Keratinocyte (primary cell): ENCODE measurements at regions not wholly inside any gene's neighbourhood (a gene's known extent, or its start where the extent isn't known, plus 50 kb on each side); places are given as distances from the start of the nearest gene placed in this dataset.

Source experiments
- DNase-seq: peaks from one replicate; pipeline ENCODE4 v3.0.0-alpha.2; 2011; ENCODE audit warnings: low read depth, missing footprints, low spot score
- FAIRE-seq: peaks from 2 replicates; lab custom pipeline; 2011; peaks lifted over from hg19 to GRCh38; lab: Jason Lieb, UNC
- H2AFZ ChIP-seq: 2 replicates; pipeline ENCODE4 v1.6.0; 2012; ENCODE audit warnings: low read length, control low read depth, inconsistent platforms; ENCODE audit not compliant: control insufficient read depth
- H3K27ac ChIP-seq: 2 replicates; pipeline ENCODE4 v1.5.1; 2011; ENCODE audit warnings: low read length; ENCODE audit not compliant: control insufficient read depth, insufficient read depth
- H3K27me3 ChIP-seq: 3 replicates; pipeline ENCODE4 v1.6.0; 2011; ENCODE audit warnings: low read length; ENCODE audit not compliant: control insufficient read depth, insufficient read depth; ENCODE audit errors: extremely low read depth
- H3K36me3 ChIP-seq, 2 experiments: 2 replicates in 1 of 2; 3 replicates in 1 of 2; pipeline ENCODE4 v1.5.1; 2011; ENCODE audit warnings: low read length in 2 of 2, mild to moderate bottlenecking in 1 of 2; ENCODE audit not compliant: control insufficient read depth in 2 of 2, insufficient read depth in 2 of 2; ENCODE audit errors: extremely low read depth in 1 of 2
- H3K4me1 ChIP-seq: 3 replicates; pipeline ENCODE4 v1.5.1; 2011; ENCODE audit warnings: low read length; ENCODE audit not compliant: control insufficient read depth, insufficient read depth; ENCODE audit errors: extremely low read depth
- H3K4me2 ChIP-seq: 3 replicates; pipeline ENCODE4 v1.6.0; 2011; ENCODE audit warnings: low read depth, low read length; ENCODE audit not compliant: control insufficient read depth, insufficient read depth; ENCODE audit errors: extremely low read depth
- H3K4me3 ChIP-seq, 3 experiments: fragments of 200-600 bp in 1 of 3; sonication (generic) in 1 of 3; 2 replicates in 2 of 3; 3 replicates in 1 of 3; pipeline ENCODE4 v1.5.1; 2011 to 2016; ENCODE audit warnings: low read length in 3 of 3, mild to moderate bottlenecking in 3 of 3, control low read depth in 2 of 3, inconsistent platforms in 1 of 3, low read depth in 1 of 3, mixed read lengths in 1 of 3, mixed run types in 1 of 3, moderate library complexity in 1 of 3; ENCODE audit not compliant: control insufficient read depth in 2 of 3, insufficient read depth in 2 of 3; ENCODE audit errors: extremely low read depth in 1 of 3
- H3K79me2 ChIP-seq: 2 replicates; pipeline ENCODE4 v1.6.0; 2012; ENCODE audit warnings: low read length; ENCODE audit not compliant: control insufficient read depth, insufficient read depth
- H3K9ac ChIP-seq: 3 replicates; pipeline ENCODE4 v1.6.0; 2011; ENCODE audit warnings: low read length; ENCODE audit not compliant: control insufficient read depth, insufficient read depth; ENCODE audit errors: extremely low read depth
- H3K9me1 ChIP-seq: 3 replicates; pipeline ENCODE4 v1.6.0; 2011; ENCODE audit warnings: low read length; ENCODE audit not compliant: control insufficient read depth, insufficient read depth; ENCODE audit errors: extremely low read depth
- H3K9me3 ChIP-seq: 2 replicates; pipeline ENCODE4 v1.5.1; 2012; ENCODE audit warnings: low read depth, low read length; ENCODE audit not compliant: control insufficient read depth
- H4K20me1 ChIP-seq: 3 replicates; pipeline ENCODE4 v1.6.0; 2011; ENCODE audit warnings: low read length; ENCODE audit not compliant: control insufficient read depth, insufficient read depth; ENCODE audit errors: extremely low read depth
- EZH2 ChIP-seq: IDR thresholded peaks from one replicate; pipeline ENCODE4 v1.6.1; 2012; ENCODE audit warnings: inconsistent platforms, mild to moderate bottlenecking, low read length, moderate library complexity
- dilution Hi-C: fragments of 300-500 bp; cut with MboI; formaldehyde crosslinking; loops from one replicate; pipeline ENCODE4 v1.7.0; 2020; ENCODE audit warnings: low sequenced_read_pairs; ENCODE audit not compliant: extremely low pct_ligation_motif_present
- TF ChIP-seq, protein P1 (sequence below), 3 experiments: IDR thresholded peaks in 1 of 3; conservative IDR thresholded peaks in 1 of 3; optimal IDR thresholded peaks in 1 of 3; 2 replicates in 2 of 3; 3 replicates in 1 of 3; pipeline versions ENCODE3 to v1.5.1; 2011; ENCODE audit warnings: low read length in 3 of 3, mild to moderate bottlenecking in 3 of 3, moderate library complexity in 2 of 3, control low read depth in 1 of 3, inconsistent platforms in 1 of 3; ENCODE audit not compliant: insufficient read depth in 2 of 3; ENCODE audit errors: extremely low read depth in 1 of 3

- no peak overlapping the region for H2AFZ ChIP-seq
- no peak overlapping the region for H3K4me3 ChIP-seq
- no peaks in the 10 kb centered on the region for H4K20me1 ChIP-seq
- no peaks in the 10 kb centered on the region for H3K36me3 ChIP-seq
- dilution Hi-C loops, result no loop called here
- H3K9ac ChIP-seq, result no peak overlapping the region
- peaks cover 11% of the 10 kb centered on the region for H3K4me1 ChIP-seq
- no peaks in the 10 kb centered on the region for H3K79me2 ChIP-seq
- DNase-seq (no peak), FAIRE-seq (peak; percentile 46)
- no peak for TF ChIP-seq EZH2
- TF ChIP-seq, protein P1, sequence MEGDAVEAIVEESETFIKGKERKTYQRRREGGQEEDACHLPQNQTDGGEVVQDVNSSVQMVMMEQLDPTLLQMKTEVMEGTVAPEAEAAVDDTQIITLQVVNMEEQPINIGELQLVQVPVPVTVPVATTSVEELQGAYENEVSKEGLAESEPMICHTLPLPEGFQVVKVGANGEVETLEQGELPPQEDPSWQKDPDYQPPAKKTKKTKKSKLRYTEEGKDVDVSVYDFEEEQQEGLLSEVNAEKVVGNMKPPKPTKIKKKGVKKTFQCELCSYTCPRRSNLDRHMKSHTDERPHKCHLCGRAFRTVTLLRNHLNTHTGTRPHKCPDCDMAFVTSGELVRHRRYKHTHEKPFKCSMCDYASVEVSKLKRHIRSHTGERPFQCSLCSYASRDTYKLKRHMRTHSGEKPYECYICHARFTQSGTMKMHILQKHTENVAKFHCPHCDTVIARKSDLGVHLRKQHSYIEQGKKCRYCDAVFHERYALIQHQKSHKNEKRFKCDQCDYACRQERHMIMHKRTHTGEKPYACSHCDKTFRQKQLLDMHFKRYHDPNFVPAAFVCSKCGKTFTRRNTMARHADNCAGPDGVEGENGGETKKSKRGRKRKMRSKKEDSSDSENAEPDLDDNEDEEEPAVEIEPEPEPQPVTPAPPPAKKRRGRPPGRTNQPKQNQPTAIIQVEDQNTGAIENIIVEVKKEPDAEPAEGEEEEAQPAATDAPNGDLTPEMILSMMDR (optimal IDR thresholded peaks at IDR 0.05 in 1 of 3, IDR thresholded peaks at IDR 0.05 in 1 of 3, conservative IDR thresholded peaks at IDR 0.05 in 1 of 3; ENCODE audit: extremely low read depth in 1 of 3, insufficient read depth in 2 of 3, low read length in 3 of 3), result no peak
- H3K9me3 ChIP-seq, result no peaks in the 10 kb centered on the region
- H3K27ac ChIP-seq, result no peak overlapping the region
- no peaks in the 10 kb centered on the region for H3K9me1 ChIP-seq
- H3K27me3 ChIP-seq, result no peaks in the 10 kb centered on the region
- H3K4me2 ChIP-seq, result peak overlapping the region; percentile 10
These were observed 113.7 kb upstream of the SPRED2 start for GRCh38 chr2:65545837-65546805.

- H3K9me3 ChIP-seq, result no peaks in the 10 kb centered on the region
- H3K4me3 ChIP-seq, result no peak overlapping the region
- H4K20me1 ChIP-seq, result no peaks in the 10 kb centered on the region
- H3K4me2 ChIP-seq, result no peak overlapping the region
- H2AFZ ChIP-seq, result no peak overlapping the region
- no peaks in the 10 kb centered on the region for H3K9me1 ChIP-seq
- TF ChIP-seq EZH2, result no peak
- TF ChIP-seq, protein P1 (optimal IDR thresholded peaks at IDR 0.05 in 1 of 3, IDR thresholded peaks at IDR 0.05 in 1 of 3, conservative IDR thresholded peaks at IDR 0.05 in 1 of 3; ENCODE audit: extremely low read depth in 1 of 3, insufficient read depth in 2 of 3, low read length in 3 of 3), result no peak
- no peak for DNase-seq
- peaks cover 21% of the 10 kb centered on the region for H3K4me1 ChIP-seq
- dilution Hi-C loops, result no loop called here
- H3K27me3 ChIP-seq, result no peaks in the 10 kb centered on the region
- H3K36me3 ChIP-seq, result no peaks in the 10 kb centered on the region
- no peaks in the 10 kb centered on the region for H3K79me2 ChIP-seq
- no peak for FAIRE-seq
- no peak overlapping the region for H3K9ac ChIP-seq
- H3K27ac ChIP-seq, result no peak overlapping the region
These were observed 109.4 kb upstream of the SPRED2 start for GRCh38 chr2:65541773-65542172.
